GM12892 (cell line): ENCODE measurements at regions not wholly inside any gene's neighbourhood (a gene's known extent, or its start where the extent isn't known, plus 50 kb on each side); places are given as distances from the start of the nearest gene placed in this dataset.
"Not testable (repeated sequence)": the region's sequence is repeated elsewhere in the genome, so short reads cannot be mapped to it uniquely, and the experiment has no call there.

Experiments
- DNase-seq: peaks from one replicate; pipeline ENCODE4 v3.0.0; 2011; ENCODE audit not compliant: insufficient read length
- FAIRE-seq: peaks from 2 replicates; lab custom pipeline; 2011; peaks lifted over from hg19 to GRCh38; lab: Jason Lieb, UNC
- POLR2A ChIP-seq: IDR thresholded peaks from 2 replicates; pipeline ENCODE4 v1.6.1; 2011; ENCODE audit warnings: low read depth, low read length, control low read depth
- POLR2AphosphoS5 ChIP-seq: IDR thresholded peaks from 2 replicates; pipeline ENCODE4 v1.6.1; 2011; ENCODE audit warnings: low read depth, low read length, control low read depth
- TAF1 ChIP-seq: IDR thresholded peaks from 2 replicates; pipeline ENCODE4 v1.6.1; 2011; ENCODE audit warnings: low read depth, mild to moderate bottlenecking, control low read depth, low read length, borderline replicate concordance

DNA sequence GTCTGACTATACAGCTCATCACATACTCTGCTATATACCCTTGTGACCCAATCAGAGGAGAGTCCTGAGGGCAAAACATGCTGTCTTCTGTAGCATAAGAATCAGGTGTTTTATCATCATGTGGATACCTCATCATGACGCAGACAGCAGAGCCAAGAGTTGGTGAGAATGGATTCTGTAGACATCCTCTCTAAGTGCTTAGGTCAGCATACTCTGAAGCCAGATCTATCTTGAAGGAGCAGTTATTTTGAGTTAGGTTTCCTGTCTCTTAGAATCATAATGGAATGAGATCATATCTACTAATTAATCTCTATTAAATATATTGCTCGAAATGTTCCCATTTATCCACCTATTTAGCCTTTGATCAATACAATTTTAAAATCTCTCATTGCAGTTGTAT lies 190.2 kb upstream of the KCNH7 start:
- FAIRE-seq (no peak), DNase-seq (no peak)
- TF ChIP-seq POLR2AphosphoS5: no peak
- no peak for TF ChIP-seq POLR2A
- no peak for TF ChIP-seq TAF1

DNA sequence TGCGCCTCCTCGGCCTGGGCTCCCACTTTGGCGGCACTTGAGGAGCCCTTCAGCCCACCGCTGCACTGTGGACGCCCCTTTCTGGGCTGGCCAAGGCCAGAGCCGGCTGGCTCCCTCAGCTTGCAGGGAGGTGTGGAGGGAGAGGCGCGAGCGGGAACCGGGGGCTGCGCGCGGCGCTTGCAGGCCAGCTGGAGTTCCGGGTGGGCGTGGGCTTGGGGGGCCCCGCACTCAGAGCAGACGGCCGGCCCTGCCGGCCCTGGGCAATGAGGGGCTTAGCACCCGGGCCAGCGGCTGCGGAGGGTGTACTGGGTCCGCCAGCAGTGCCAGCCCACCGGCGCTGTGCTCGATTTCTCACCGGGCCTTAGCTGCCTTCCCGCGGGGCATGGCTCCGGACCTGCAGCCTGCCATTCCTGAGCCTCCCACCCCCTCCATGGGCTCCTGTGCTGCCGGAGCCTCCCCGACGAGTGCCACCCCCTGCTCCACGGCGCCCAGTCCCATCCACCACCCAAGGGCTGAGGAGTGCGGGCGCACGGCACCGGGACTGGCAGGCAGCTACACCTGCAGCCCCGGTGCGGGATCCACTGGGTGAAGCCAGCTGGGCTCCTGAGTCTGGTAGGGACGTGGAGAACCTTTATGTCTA lies 187.7 kb upstream of the KCNH7 start:
- FAIRE-seq, DNase-seq: not testable (repeated sequence)

DNA sequence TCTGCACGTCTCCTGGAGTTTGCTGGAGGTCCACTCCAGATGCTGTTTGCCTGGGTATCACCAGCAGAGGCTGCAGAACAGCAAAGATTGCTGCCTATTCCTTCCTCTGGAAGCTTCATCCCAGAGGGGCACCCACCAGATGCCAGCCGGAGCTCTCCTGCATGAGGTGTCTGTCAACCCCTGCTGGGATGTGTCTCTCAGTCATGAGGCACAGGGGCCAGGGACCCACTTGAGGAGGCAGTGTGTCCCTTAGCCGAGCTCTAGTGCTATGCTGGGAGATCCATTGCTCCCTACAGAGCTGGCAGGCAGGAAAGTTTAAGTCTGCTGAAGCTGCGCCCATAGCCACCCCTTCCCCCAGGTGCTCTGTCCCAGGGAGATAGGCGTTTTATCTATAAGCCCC lies 178.3 kb upstream of the KCNH7 start:
- FAIRE-seq, DNase-seq: not testable (repeated sequence)

DNA sequence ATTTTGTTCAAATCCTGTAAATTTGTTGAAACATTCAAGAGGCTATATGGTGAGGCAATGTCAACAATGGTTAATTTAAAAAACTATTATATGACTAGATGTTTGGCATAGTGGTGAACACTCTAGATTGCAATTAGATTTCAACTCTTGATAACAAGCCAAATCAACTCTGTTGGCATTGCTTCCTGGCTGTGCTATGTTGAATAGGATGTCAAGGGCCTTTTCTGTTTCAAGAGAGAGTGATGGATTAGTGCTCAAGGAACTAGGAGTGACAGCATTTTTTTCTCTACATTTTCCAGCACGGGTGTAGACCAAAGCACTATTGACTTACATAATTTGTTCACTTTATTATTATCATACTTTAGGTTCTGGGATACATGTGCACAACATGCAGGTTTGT lies 172.4 kb upstream of the KCNH7 start:
- no peak for DNase-seq
- no peak for TF ChIP-seq POLR2AphosphoS5
- no peak for TF ChIP-seq POLR2A
- TF ChIP-seq TAF1: no peak
- FAIRE-seq: no peak

DNA sequence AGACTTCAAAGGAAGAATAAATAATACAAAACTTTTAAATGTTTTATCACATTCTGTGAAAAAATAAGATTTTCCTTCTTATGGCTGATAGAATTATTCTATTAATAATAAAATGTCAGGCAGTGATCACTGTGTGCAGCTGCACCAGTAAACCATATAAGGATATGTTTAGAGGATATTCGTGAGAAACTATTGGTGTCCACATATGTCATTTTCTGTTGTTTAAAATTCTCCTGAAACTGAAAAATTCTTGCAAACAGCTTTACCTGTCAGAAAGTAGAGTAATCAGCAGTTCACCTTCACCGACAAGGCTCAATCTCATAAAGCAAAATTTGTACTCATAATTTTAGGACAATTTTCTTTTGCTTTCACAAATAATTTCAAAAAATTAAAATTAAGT lies 170.1 kb upstream of the KCNH7 start:
- TF ChIP-seq POLR2A (no peak), TAF1 (no peak), POLR2AphosphoS5 (no peak)
- FAIRE-seq (no peak), DNase-seq (no peak)

DNA sequence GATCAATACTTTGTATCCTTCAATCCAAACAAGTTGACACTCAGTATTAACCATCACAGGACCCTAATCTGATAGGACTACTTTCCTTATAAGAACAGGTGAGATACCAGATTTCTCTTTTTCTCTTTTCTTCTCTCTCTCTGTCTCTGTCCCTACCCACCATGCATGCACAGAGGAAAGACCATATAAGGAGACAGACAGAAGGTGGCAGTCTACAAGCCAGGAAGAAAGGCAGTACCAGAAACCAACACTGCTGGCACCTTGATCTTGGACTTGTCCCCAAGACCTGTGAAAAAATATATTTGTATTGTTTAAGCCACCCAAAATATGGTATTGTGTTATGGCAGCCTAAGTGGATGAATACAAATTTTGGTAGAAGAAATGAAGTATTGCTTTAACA lies 156.2 kb upstream of the KCNH7 start:
- TF ChIP-seq TAF1: no peak
- TF ChIP-seq POLR2AphosphoS5: no peak
- no peak for TF ChIP-seq POLR2A
- DNase-seq (no peak), FAIRE-seq (no peak)

DNA sequence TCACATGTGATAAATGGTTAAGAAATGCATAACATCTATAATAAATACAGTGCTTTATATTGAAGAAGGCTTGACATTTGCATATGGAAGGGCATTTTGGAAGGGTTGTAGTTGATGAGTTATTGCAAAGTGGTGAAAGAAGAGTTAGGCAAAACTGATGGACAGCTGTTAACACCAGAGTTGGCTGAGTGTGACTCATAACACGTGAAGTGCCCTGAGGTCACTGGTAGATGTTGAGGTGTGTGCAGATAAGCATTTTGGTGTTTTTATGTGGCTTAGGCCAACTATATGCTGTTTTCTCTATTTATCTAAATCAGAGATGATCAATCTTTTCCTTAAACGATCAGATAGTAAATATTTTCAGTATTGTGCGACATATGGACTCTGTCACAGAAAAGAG lies 154.3 kb upstream of the KCNH7 start:
- TF ChIP-seq POLR2A: no peak
- no peak for TF ChIP-seq POLR2AphosphoS5
- TF ChIP-seq TAF1: no peak
- no peak for DNase-seq
- FAIRE-seq: no peak

DNA sequence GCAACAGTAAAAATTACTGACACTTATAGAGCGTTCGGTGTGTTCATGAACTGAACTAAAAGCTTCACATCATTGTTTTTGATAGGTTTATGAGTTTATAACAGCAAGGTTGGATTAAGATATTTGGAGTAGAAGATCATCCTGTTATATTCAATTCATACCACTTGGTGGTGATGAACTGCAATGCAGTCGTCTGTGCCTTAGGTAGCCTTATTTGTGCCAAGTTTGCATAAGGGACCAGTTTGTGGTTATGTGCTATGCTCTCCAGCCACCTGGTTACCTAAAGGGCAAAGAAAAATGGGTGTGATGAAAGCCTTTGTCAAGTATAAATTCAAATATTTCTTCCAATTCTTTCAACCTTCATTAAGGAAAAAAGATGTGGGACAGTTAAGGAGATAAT lies 150.9 kb upstream of the KCNH7 start:
- DNase-seq: no peak
- TF ChIP-seq POLR2A (no peak), POLR2AphosphoS5 (no peak), TAF1 (no peak)

DNA sequence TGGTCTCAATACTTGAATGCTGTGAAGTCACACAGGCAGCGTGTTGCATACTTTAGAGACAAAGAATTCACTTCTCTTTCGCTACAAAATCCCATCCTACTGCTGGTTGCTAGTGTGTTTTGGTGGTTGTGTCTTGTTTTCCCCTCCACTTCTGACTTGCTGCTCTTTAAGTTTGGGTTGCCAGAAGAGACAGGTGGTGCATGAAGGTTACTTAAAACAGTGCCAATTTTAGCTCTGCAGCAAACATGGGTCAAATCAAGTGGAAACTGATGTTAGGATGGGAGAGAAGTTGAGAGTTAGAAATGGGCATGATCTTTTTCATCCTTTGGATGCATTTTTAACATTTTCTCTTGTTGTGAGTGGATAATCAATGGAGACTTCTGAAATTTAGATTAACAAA lies 136.2 kb upstream of the KCNH7 start:
- no peak for FAIRE-seq
- TF ChIP-seq POLR2AphosphoS5 (no peak), POLR2A (no peak), TAF1 (no peak)
- no peak for DNase-seq

More for the DNA sequence above, 150.9 kb upstream of the KCNH7 start:
- no peak for FAIRE-seq

DNA sequence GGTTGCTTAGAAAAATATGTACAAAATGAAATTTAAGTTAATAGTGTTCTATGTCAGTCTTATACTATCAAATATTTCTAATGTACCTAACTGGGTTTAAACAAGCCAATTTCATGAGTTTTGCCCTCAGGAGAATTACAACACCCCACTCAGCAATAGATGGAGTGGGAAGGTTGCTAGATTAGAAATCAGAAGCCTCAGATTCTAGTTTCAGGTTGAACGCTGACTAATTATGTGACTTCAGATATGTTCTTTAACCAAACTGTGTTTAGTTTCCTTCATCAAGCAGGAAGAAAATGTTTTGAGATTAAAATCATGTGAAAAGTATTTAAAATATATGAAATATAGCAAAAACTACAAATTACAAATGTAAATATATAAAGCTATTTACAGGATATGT lies 133.8 kb upstream of the KCNH7 start:
- DNase-seq (no peak), FAIRE-seq (no peak)
- no peak for TF ChIP-seq POLR2AphosphoS5
- TF ChIP-seq POLR2A: no peak
- TF ChIP-seq TAF1: no peak

DNA sequence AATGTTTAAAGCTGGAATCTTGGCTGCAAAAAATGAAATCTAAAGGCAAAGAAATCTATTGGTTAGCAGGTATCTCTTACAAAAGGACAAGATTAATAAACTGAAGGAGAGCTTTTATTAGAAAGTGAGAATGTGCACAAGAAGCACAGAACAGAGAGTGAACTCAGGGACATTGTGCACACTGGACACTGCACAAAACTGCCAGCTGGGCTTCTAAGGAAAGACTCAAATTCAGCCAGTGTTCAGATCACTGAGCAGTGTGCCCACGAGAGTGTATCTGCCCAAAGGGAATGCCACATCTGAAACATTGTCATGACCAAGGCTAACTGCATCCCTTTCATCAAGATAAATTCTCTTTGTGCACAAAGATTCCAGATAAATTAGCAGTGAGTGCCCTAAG lies 129.7 kb upstream of the KCNH7 start:
- TF ChIP-seq POLR2A: no peak
- TF ChIP-seq TAF1: no peak
- TF ChIP-seq POLR2AphosphoS5: no peak
- no peak for DNase-seq
- no peak for FAIRE-seq

DNA sequence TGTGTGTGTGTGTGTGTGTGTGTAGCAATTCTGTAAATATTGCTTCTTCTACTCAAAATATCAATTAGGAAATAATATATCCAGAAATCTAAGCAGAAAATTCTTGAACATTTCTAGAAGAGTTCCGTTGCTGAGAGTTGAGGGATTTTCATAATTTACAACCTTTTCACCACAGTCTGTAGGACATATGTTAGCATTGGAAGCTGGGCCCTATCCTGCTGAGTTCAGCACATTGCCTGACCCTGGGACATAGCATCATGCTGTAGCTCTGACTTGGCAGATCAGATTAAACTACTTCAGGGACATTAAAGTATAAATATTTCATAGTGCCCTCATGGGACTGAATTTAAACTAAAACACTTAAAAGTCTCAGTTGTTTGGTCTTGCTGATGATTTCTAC lies 129.2 kb upstream of the KCNH7 start:
- DNase-seq (no peak), FAIRE-seq (no peak)
- no peak for TF ChIP-seq POLR2A
- no peak for TF ChIP-seq POLR2AphosphoS5
- TF ChIP-seq TAF1: no peak

DNA sequence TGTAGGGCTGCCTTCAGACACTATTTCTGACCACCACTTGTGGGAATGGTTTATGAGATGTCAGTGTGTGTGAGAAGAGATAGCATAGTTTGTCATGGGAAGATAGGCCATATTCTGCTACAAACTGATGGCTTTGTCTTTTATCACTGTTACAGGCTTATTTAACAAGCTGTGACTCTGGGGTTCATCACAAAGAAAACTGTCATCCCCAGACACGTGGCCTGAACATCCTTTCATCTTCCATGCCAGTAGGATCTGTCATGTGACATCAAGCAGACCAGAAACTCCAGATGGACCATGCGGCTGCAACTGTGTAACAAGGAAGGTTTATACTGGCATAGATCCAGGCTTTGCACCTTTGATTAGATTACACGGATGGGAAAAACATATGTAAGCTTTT lies 128.6 kb upstream of the KCNH7 start:
- DNase-seq: no peak
- no peak for FAIRE-seq
- TF ChIP-seq TAF1 (no peak), POLR2A (no peak), POLR2AphosphoS5 (no peak)

DNA sequence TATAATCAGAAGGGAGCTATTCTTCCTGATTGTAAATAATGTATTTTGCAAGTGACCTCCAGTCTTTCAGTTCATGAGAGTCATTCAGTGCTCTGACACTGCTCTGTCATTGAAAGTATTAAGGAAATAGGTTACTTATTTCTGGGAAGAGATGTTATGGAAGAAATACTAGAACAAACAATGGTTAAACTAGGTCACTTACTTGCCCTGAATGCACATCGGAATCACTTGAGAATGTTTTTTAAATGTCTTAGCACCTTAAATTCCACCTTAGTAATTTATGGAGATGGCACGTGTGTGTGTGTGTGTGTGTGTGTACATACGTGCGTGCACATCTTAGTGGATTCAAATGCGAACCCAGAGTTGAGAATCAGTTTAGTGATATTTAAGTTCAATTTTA lies 126.6 kb upstream of the KCNH7 start:
- TF ChIP-seq POLR2A (no peak), TAF1 (no peak), POLR2AphosphoS5 (no peak)
- FAIRE-seq: no peak
- DNase-seq: no peak
